ENCODE measurements at regions not wholly inside any gene's neighbourhood (a gene's known extent, or its start where the extent isn't known, plus 50 kb on each side); places are given as distances from the start of the nearest gene placed in this dataset.

- Mint-ChIP-seq H3K36me3 (ENCODE audit: low read depth) (no peaks in the 10 kb centered on the region), H3K9me3 (peaks cover 7% of the 10 kb centered on the region), H3K27me3 (ENCODE audit: low read depth) (no peaks in the 10 kb centered on the region), H3K4me1 (peaks cover 11% of the 10 kb centered on the region), H3K4me3 (no peak overlapping the region), H3K27ac (no peak overlapping the region)
- no peak for TF ChIP-seq CTCF (IDR thresholded peaks at IDR 0.05; ENCODE audit: unreplicated experiment in 3 of 3)
These were observed 75.6 kb upstream of the TACR1 start for GRCh38 chr2:75274936-75275335.

- Mint-ChIP-seq H3K27ac (no peak overlapping the region), H3K36me3 (ENCODE audit: low read depth) (no peaks in the 10 kb centered on the region), H3K4me1 (no peaks in the 10 kb centered on the region), H3K9me3 (peaks cover 16% of the 10 kb centered on the region), H3K4me3 (no peak overlapping the region), H3K27me3 (ENCODE audit: low read depth) (no peaks in the 10 kb centered on the region)
- no peak for TF ChIP-seq CTCF (IDR thresholded peaks at IDR 0.05; ENCODE audit: unreplicated experiment in 3 of 3)
These were observed 68.8 kb upstream of the TACR1 start for GRCh38 chr2:75268112-75268511.

- H3K27ac Mint-ChIP-seq: no peak overlapping the region
These were observed 62.6 kb upstream of the TACR1 start for GRCh38 chr2:75261923-75262322.

GRCh38 chr2:75260946-75261345 is 61.6 kb upstream of the TACR1 start:
- no peaks in the 10 kb centered on the region for H3K27me3 Mint-ChIP-seq (ENCODE audit: low read depth)
- no peaks in the 10 kb centered on the region for H3K4me1 Mint-ChIP-seq
- H3K36me3 Mint-ChIP-seq (ENCODE audit: low read depth): no peaks in the 10 kb centered on the region
- peaks cover 48% of the 10 kb centered on the region for H3K9me3 Mint-ChIP-seq
- no peak for TF ChIP-seq CTCF (IDR thresholded peaks at IDR 0.05; ENCODE audit: unreplicated experiment in 3 of 3)
- no peak overlapping the region for H3K27ac Mint-ChIP-seq
- no peak overlapping the region for H3K4me3 Mint-ChIP-seq

More at GRCh38 chr2:75261923-75262322, 62.6 kb upstream of the TACR1 start:
- no peaks in the 10 kb centered on the region for H3K27me3 Mint-ChIP-seq (ENCODE audit: low read depth)
- H3K4me1 Mint-ChIP-seq: no peaks in the 10 kb centered on the region
- H3K4me3 Mint-ChIP-seq: no peak overlapping the region
- H3K36me3 Mint-ChIP-seq (ENCODE audit: low read depth): no peaks in the 10 kb centered on the region
- peaks cover 45% of the 10 kb centered on the region for H3K9me3 Mint-ChIP-seq
- no peak for TF ChIP-seq CTCF (IDR thresholded peaks at IDR 0.05; ENCODE audit: unreplicated experiment in 3 of 3)

- H3K4me3 Mint-ChIP-seq: no peak overlapping the region
- no peaks in the 10 kb centered on the region for H3K36me3 Mint-ChIP-seq (ENCODE audit: low read depth)
- no peak for TF ChIP-seq CTCF (IDR thresholded peaks at IDR 0.05; ENCODE audit: unreplicated experiment in 3 of 3)
- H3K27me3 Mint-ChIP-seq (ENCODE audit: low read depth): no peaks in the 10 kb centered on the region
- H3K9me3 Mint-ChIP-seq: peaks cover 37% of the 10 kb centered on the region
- no peaks in the 10 kb centered on the region for H3K4me1 Mint-ChIP-seq
- H3K27ac Mint-ChIP-seq: no peak overlapping the region
These were observed 59.3 kb upstream of the TACR1 start for GRCh38 chr2:75258620-75259019.

- Mint-ChIP-seq H3K27me3 (ENCODE audit: low read depth) (no peaks in the 10 kb centered on the region), H3K36me3 (ENCODE audit: low read depth) (no peaks in the 10 kb centered on the region), H3K4me1 (no peaks in the 10 kb centered on the region), H3K4me3 (no peak overlapping the region), H3K9me3 (peaks cover 30% of the 10 kb centered on the region), H3K27ac (no peak overlapping the region)
- no peak for TF ChIP-seq CTCF (IDR thresholded peaks at IDR 0.05; ENCODE audit: unreplicated experiment in 3 of 3)
These were observed 57.2 kb upstream of the TACR1 start for GRCh38 chr2:75256485-75256884.
